Activated CD8-positive, alpha-beta memory T cell treated with anti-CD3 and anti-CD28 coated beads, Interleukin-2, amount 50 U/mL, for 48 hours (primary cell): ENCODE measurements at regions not wholly inside any gene's neighbourhood (a gene's known extent, or its start where the extent isn't known, plus 50 kb on each side); places are given as distances from the start of the nearest gene placed in this dataset.
"Not testable (repeated sequence)": the region's sequence is repeated elsewhere in the genome, so short reads cannot be mapped to it uniquely, and the experiment has no call there.

Experiments
- DNase-seq: peaks from one replicate; pipeline ENCODE4 v3.0.0-alpha.2; 2020

DNA sequence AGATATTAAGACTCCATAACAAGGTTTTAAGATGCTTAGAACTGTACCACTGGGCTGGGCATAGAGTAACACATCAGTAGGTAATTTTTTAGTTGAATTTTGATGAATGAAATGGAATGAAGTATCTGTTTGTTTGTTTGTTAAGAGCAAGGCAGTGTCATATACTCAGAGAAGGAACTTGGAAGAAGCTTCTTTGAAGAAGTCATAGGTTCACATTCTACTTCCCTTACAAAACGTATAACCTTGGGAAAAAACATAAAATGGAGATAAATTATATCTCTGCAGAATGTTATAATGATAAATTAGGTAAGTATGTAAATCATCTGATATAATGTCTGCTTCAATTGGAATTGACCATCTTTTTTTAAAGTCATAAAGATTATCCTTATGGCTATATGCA lies 122.1 kb upstream of the SLC39A10 start:
- DNase-seq = no peak

DNA sequence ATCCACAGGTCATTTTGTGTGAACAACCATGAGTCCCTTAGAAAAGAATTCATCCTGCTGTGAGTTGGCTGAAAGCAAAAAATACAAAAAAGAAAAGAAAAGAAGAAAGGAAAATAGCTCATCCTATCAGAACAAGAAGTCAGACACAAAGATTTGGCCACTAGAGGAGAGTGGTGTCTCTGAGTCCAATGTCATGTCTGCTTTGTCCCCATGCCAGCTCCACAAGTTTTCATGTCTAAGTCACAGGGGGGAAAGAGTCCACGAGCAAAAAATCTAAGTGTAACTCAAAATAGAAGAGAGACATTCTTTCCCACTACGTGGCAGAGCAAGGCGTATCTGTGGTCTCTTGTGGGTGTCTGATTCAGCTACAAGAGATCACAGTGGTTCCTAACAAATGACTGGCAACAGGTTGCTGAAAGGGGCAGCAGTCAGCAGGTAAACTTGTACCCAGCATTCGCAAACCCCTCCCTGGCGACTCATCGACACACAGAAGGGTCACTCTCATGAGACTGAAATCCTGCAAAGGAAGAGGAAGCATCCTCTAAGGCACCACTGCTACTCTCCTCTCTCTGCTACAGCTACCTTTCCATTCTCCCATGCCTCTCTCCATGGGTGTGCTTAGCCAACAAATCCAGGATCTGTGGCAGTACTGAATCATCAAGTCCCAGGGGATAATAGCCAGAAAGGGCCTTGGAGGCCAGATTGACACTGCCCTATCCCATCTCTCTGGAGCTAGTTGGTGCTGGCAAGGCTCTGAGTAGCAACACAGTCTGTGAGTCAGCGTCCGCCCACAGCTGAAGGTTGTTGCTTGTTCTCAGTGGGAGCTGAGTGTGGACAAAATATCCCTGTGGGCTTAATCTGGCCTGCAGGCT lies 123.0 kb upstream of the SLC39A10 start:
- peak; percentile 77 for DNase-seq

- no peak for DNase-seq
These were observed 124.3 kb upstream of the SLC39A10 start for GRCh38 chr2:195532628-195533271.

GRCh38 chr2:195532255-195532627 lies 124.8 kb upstream of the SLC39A10 start:
- DNase-seq = no peak

GRCh38 chr2:195531754-195532153 lies 125.3 kb upstream of the SLC39A10 start:
- DNase-seq = no peak

DNA sequence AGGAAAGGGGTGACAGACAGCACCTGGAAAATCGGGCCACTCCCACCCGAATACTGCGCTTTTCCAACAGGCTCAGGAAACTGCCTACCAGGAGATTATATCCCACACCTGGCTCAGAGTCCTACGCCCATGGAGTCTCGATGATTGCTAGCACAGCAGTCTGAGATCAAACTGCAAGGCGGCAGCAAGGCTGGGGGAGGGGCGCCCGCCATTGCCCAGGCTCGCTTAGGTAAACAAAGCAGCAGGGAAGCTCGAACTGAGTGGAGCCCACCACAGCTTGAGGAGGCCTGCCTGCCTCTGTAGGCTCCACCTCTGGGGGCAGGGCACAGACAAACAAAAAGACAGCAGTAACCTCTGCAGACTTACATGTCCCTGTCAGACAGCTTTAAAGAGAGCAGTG lies 133.8 kb upstream of the SLC39A10 start:
- DNase-seq = not testable (repeated sequence)

DNA sequence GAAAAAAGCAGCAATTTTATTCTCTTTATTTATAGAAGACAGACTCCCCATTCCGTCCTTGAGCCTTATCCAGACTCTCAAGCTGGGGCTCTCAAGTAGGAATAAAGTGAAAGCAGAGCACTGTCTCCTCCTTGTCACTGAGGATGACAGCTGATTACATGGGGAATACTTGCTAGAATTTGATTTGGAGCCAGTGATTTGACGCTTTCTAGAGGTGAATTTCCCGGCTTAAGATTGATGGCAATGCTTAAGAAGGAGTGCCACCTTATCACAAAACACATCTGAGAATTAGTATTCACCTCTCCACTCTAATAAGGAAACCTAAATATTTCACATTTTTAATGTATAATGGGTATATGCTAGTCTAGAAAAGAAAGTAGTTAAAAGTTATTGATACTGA lies 135.4 kb upstream of the SLC39A10 start:
- no peak for DNase-seq

GRCh38 chr2:195520671-195521155 lies 136.3 kb upstream of the SLC39A10 start:
- no peak for DNase-seq

GRCh38 chr2:195515551-195515950 lies 141.5 kb upstream of the SLC39A10 start:
- no peak for DNase-seq

DNA sequence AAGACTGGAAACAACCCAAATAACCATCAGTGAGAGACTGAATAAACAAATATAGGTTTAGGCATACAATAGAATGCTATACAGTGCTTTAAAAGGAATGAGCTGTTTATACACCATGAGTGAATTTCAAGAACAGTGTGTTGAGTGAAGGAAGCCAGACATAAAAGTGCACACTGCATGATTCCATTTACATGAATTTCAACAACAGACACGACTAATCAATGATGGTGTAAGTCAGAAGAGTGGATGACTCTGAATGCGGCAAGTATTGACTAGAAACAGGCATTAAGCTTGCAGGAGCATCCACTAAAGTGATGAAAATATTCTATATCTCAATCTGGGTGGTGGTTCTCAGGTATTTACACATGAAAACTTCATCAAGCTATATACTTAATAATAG lies 142.7 kb upstream of the SLC39A10 start:
- no peak for DNase-seq

DNA sequence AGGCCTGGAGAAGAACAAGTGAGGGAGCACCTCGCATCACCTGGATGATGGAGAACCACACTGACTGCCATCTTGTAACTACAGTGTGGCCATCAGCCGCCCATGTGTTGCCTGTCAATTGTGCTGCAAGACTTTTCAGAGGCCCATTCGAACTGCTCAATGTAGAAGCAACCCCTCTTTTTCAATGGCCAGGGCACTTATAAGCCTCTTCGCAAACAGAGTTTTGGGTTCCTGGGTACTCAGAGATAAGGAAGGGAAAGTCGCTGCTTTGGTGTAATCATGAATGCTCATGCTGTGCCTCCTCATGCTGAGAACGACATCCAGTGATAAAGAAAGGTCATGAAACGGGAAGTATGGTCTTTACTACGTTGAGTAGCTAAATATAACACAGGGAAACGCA lies 143.9 kb upstream of the SLC39A10 start:
- no peak for DNase-seq

GRCh38 chr2:195509551-195509950 lies 147.5 kb upstream of the SLC39A10 start:
- DNase-seq = no peak

DNA sequence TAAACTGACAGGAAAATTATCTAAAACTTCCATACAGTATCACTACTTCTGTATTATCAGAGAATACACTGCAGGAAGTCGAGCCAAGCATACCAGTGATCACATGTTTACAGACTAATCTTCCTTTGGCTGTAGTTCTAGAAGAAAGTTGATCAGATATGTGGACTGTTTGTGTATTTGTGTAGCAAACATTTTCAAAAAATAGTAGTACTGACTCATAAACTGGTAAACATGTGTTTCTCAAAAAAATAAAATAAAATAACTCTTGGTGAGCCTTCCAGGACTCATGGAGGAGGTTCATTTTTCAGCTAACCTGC lies 148.9 kb upstream of the SLC39A10 start:
- DNase-seq = no peak

- no peak for DNase-seq
These were observed 149.4 kb upstream of the SLC39A10 start for GRCh38 chr2:195507447-195508138.

DNA sequence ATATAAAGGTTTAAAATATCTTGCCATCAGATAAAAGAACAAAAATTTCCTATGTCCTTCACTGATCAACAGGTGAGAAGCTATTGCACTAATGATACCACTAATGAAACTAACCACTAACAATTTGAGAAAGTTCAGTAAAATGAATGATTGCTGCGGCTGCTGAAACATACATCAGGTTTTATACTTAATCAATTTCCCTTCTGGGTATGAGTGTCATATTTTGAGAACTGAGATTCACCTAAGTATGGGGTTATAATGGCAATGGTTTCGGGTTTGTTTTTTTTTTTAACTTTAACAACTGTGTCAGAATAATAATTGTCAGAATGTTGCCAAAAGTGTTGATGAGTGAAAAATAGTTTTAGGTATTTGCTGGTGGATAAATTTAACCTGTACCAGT lies 151.3 kb upstream of the SLC39A10 start:
- no peak for DNase-seq

DNA sequence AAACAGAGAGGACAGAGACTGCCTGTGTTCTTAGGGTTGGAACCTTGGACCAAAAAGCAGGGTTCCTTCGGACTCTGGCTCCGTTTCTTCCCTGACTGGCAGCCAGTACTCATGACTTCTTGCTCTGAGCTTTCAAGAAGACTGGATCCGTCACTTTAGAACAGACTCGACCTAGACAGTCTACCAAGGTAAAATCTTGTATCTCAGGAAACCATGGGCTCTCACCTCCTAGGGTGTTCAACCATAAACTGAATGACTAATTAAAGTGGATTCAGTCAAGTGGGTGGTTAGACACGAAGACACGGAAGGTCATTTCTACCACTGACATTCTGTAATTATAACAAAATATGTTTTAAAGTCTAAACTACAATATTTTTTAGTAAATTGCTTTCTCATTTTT lies 153.8 kb upstream of the SLC39A10 start:
- no peak for DNase-seq

DNA sequence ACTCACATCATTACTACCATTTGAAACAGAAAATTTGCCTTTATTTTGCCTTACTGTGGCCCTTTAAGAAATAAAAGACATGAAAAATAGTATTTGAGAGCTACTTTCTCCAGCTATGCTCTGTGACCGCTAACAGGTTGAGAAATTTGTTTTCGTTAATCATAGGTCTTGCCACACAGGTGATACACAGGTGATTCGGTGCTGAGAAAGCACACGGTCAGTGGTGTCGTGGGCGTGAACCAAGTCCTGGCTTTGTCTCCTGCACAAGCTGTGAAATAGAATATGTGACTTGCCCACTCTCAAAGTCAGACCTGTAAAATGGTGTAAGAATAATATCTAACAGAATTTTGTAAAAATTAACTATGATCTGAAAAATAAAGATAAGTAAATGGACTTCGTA lies 155.3 kb upstream of the SLC39A10 start:
- no peak for DNase-seq

GRCh38 chr2:195500879-195501278 lies 156.1 kb upstream of the SLC39A10 start:
- no peak for DNase-seq

DNA sequence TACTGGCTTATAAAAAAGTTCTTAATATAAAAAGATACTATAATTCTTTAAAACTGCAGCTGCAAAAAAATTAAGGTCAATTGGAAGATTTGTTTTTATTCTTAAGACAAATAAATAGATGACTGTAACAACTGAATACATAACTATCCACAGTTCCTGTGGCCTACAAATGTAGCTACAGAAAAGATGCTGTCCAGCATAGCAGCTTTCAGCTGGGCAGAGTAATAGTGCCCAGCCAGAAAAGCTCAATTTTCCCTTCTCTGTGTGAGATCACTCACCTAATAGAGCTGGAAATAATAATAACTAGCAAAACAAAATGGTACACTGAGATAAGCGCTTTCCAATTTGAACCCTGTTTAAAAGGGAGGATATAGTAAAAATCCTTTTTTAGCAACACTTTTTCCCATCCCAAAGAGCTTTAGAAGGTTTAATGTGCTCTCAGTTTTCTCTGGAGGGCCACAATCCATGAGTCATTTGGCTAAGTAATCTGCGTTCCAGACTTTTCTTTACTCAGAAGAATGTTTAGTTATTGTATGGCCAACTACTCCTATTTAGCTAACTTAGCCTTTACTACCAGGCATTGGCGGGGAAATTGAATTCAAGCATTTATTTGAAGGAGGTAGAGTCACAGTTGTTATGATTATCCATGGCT lies 158.1 kb upstream of the SLC39A10 start:
- DNase-seq = no peak

GRCh38 chr2:195498176-195498575 lies 158.8 kb upstream of the SLC39A10 start:
- no peak for DNase-seq

DNA sequence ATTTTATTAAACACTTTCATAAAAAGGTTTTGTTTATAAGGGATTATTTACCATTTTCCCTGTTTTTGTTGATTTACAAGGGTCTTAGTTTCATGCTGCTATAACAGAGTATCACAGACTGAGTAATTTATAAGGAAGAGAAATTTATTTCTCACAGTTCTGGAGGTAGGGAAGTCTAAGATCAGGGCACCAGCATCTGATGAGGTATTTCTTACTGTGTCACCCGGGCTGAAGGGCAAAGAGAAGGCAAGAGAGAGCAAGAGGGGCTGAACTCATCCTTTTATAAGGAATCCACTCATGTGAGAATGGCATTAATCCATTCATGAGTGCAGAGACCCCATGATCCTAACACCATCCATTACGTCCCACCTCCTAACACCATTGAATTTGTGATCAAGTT lies 160.0 kb upstream of the SLC39A10 start:
- no peak for DNase-seq

GRCh38 chr2:195495966-195496365 lies 161.1 kb upstream of the SLC39A10 start:
- DNase-seq = no peak

DNA sequence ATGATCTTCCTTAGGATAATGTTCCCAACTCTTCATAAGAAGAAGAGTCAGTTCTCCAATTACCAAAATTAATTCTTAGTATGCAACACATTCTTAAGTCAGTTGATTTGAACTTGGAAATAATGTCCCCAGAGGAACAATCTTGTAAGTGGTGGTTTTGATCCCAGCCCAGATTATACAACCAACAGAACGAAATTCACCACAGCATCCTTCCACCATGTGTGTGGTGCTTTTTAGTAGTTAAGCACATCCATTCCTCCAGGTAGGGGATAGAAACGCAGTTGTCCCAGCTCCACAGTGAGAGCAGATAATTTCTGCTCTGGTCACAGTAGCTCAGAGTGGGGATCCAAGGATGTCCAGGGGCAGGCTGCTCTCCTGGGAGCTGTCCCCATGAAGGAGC lies 161.7 kb upstream of the SLC39A10 start:
- no peak for DNase-seq

DNA sequence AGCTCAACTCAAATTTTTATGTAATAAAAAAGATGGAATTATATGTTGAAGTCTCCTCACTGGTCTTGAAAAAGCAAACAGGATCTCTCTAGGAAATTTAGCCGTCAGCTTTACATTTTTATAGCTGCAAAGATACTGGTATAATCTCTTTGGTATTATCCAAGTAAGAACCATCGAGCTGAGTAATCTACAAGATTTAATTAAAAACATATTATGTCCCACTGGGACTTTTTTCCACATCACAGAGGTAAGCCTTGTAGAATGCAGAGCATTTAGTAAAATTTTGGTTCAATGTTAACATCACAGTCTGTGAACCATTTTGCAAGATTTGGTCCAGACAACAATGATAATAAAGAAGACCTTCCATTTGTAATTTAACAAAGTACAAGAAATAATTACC lies 162.6 kb upstream of the SLC39A10 start:
- DNase-seq = no peak
